ENCODE measurements at regions not wholly inside any gene's neighbourhood (a gene's known extent, or its start where the extent isn't known, plus 50 kb on each side); places are given as distances from the start of the nearest gene placed in this dataset.

DNA sequence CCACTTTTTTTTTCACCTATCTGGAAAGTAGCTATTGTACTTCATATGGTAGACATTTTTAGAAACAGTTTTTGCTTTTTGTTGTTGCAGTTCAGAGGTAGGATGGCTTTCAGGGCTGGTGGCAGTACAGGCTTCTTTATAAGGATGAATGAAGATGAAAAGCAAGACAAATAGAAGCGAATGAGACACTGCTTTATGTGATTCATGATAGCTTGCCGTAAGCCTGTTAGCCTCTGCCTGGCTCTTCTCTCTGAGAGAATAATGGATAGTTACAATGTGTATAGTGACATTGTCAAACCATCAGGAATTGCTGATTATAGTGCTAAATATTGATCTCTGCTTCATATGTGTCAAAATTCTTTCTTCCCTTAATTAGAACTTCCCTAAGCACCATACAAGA lies 173.7 kb downstream of the NR4A2 start:
- DNase-seq = no peak

DNA sequence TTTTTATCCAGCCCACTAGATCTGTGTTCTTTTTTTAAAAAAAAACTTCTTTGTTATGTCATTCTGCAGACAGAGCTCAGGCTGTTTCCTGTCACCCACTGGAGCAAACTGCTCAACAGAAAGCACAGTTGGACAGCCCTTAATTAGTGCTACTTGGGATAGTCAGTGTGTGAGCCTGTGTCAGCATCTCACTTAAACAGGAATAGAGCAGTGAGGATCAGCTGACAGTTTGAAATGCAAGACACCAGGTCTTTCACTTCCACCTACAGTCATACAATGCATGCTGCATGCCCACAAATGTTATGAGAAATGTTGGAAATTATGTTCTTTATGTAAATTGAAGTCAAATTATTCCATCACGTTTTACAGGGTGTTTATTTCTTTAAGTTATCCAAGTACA lies 174.9 kb downstream of the NR4A2 start:
- DNase-seq = peak; percentile 12 to 54

DNA sequence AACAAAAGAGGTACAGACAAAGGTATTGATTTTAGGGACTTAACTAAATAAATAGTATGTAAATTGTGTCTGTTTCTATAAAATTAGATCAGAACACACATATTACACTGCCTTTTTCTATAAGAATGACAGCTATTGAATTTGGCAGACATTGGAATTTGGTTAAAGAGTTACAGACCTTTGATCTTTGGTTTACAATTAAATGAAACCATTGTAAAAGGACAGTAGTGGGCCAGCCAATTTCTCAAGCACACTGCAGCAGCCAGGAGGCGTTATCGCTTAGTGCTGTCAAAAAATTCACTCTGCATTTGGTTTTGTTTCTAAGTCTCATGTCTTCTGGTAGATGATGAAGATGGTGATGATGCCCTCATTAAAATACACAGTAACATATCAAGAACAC lies 175.9 kb downstream of the NR4A2 start:
- DNase-seq = no peak

DNA sequence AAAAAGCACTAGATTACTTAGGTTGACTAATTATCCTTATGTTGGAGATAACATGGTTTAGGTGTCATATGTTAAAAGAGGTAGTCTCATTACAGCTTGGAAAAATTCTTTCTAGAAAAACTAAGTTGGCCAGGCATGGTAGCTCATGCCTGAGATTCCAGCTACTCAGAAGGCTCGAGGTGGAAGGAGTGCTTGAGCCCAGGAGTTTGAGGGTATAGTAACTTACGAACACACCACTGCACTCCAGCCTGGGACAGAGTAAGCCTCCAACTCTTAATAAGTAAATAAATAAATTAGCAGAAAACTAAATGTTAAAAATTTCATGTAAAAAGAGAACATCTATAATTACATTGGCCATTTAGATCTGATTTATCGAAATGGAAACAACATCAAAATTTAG lies 177.2 kb downstream of the NR4A2 start:
- DNase-seq = no peak

DNA sequence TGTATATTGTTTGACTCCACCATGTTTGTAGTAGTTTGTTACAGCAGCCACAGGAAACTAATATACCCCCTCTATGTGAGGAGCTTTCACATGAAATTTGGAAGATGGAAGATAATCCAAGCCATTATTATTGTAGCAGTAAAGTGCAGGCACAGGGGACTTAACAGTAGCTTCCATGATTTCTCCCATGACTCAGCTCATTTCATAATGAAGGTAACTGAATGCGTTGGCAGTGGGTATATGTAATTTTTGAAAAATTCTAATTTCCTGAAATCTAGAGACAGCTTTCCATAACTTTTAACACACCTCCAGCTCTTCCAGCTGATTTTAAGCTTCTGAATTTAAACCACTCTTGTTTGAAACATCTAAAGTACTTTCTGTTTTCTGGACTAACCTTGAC lies 181.2 kb downstream of the NR4A2 start:
- no peak for DNase-seq

DNA sequence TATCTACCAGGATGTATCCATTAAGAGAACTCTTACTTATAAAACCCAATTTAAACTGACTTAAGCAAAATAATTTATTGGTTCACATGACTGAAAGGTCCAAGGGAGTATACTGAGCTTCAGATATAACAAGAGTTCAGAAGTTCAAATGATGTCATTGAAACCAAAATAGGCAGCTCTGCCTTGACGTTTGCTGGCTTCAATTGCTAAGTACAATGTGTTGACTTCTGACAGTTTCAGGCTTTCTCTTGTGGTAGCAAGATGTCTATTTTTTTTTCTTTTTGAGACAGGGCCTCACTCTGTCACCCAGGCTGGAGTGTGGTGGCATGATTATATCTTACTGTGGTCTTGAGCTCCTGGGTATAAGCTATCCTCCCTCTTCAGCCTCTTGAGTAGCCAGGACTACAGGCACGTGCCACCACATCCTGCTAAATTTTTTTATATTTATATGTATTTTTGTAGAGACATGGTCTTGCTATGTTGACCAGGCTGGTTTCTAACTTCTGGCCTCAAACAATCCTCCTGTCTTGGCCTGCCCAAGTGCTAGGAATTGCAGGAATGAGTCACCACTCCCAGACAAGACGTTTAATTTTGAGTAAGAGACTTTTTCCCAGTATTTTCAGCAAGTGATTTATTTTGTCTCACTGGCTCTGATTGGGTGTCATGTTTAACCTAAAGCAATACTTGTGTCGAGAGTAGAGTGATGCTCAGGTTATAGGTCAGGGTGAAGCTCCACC lies 184.8 kb downstream of the NR4A2 start:
- no peak for DNase-seq

DNA sequence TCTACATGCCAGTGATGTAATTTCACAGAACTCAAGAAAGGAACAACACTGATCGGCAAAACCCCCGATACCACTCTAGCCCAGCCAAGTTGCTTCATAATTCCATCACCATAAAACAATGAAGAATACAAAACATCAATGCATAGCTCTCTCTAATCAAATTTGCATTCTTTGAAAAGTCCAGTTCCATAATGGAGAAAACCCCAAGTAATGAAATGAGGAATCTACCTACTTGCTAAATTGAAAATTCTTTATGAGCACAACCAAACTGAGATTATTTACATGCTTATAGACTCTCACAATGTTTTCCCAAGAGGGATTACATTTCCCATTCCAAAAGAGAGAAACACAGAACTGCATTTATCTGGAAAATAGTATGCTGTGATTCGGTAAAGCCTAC lies 186.5 kb downstream of the NR4A2 start:
- DNase-seq = no peak

DNA sequence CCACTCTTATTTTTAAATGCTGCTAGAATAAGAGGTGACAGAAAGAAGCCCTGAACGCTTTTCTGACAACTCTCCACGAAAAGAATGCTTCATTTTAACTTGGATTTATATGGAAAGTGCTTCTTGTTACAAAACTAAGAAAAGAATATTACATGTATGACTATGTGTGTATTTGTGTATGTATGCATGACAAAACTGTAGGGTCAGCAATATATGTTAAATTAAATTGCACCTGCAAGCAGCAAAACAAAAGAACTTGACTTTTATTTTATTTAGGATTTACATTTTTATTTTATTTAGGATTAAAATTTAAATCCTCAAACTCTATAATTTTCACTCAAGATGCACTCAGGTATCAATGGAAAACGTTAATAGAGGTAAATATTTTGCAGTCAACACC lies 187.1 kb downstream of the NR4A2 start:
- DNase-seq = no peak

DNA sequence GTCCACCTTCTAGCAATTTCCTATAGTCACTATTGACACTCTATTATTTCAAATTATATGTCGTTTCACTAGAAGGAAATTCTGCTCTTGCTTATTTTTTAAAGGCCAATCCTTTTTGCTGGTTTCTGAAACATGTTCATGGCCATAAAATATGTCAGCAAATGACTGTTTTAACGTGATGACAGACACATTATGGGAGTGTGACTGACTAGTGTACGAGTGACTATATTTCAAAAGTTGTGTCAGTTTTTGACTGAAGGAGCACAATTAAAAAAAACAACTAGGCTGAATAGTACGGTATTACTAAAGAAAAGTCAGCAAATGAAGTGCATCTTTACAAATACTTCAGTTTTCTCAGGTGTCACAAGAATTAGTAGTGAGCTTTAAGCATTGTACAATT lies 196.0 kb downstream of the NR4A2 start:
- DNase-seq = no peak

DNA sequence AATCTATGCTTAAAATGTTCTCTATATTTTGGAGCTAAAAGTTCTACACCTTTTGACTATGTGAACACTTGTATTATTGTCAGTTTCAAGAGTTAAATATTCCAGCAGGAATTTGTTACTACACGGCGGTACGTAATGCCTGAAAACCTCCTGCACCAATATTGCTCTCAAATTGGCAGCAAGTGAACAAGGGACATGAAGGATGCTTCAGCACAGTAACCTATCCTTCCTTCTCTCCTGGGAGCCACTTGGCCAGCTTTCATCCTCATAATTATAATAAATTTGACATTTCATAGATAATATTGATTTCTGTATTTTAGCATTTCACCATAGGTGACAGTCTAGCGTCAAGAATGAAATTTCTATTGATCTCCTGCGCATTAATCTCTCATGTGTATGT lies 197.6 kb downstream of the NR4A2 start:
- DNase-seq = no peak

DNA sequence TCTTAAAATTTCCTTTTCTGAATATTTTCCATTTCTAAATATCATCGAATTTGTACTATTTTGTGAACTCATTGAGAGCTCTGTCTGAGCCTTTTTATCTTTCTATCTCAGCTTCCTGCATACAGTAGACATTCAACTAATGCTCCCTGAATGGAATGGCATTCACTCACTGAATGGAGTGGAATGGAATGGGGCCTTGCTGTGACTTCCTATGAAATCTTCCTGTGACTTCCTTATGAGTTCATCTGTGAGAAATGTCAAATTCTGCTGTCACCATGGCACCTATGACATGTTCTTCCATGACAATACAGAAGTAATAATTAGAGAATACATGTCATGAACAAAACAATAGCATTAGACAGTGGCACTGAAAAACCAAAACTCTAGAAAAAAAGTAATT lies 199.6 kb downstream of the NR4A2 start:
- no peak for DNase-seq

DNA sequence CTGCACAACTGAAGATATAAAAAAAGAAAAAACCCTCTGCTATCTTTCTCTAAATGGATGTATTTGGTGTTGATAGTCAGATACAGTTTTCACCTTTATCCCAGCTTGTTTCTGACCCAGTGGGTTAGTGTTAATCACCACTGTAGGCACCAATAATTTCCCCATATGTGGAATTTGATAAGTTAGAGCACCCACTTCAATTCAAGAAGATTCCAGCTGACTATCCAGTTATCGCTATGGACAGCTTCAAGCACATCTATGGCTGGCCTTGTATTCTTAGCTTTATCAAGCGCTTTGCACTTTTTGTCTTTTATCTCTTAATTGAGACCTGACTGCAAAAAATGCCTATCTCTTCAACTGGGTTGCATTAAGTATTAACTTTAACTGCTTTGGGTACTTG lies 200.4 kb downstream of the NR4A2 start:
- no peak for DNase-seq

DNA sequence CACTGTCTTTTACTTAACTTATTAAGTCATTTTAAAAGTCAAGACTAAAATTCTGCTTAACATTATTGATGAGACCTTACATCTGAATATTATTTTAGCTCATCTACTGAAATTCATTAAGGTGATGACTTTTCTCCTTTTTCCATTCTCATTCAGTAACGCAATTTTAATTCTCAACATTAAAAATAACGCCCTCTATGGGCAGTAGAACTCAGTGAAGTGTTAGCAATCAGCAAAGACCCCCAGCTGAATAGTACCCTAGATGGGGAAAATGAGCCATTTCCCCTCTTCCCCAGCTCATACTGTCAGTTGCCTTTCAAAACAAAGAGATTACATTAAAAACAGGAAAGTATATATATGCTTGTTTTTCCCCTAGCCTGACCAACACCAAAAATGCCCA lies 203.3 kb downstream of the NR4A2 start:
- DNase-seq = no peak

DNA sequence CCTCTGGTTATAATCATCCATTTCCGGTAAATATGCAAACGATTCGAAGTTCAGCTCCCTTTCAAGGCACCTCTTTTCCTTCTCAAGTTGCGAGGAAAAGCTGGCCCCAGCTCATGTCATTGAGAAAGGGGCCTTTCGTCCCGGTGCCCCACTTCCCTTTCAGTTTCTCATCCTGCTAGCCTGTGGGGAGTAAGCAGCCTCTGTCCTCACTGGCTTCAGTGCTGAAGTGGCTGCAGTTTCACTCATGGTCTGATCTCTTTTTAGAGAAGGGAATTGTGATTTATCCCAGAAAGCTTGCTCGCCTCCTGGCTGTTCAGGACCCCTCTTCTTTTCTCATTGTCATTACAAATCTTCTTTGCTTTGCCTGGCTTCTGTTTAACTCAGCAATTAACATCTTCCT lies 207.5 kb downstream of the NR4A2 start:
- DNase-seq = no peak

DNA sequence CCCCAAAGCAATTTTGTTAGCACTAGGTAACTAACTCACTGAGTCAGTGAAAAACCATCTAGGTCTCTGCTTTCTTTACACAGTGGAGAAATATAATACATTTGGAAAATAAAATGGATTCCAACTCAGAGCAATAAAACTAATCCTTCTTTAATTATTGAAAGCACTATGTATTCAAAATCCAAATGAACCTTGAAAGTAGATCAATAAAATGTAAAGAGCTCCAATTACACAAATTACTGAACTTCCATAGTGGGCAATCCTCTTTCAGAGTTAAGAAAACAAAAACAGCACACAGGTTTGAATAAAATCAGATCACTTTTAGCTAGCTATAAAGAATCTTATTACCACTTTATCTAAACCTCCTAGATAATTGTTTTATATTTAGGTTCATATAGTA lies 208.1 kb downstream of the NR4A2 start:
- no peak for DNase-seq

DNA sequence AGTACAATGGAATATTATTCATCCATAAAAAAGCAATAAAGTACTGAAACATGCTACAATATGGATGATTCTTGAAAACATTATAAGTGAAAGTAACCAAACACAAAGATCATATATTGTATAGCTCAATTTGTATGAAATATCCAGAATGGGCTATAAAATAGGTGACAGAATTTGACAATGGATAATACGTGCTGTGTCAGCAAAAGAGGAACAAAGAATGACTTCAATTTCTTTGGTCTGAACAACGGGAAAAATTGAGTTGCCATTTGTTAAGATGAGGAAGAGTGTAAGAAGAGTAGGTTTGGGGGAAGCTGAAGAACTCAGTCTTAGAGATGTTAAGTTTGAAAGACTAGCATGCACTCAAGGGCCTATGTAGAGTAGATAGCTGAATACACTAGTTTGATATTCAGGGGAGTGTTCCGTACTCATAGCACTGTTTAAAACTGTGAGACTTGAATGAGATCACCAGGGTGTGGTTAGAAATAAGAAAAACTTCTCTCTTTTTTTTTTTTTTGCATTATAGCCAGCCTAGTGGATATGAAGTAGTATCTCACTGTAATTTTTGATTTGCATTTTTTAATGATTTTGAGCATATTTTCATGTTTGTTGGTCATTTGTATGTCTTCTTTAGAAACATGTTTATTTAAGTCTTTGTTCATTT lies 213.6 kb downstream of the NR4A2 start:
- no peak for DNase-seq

DNA sequence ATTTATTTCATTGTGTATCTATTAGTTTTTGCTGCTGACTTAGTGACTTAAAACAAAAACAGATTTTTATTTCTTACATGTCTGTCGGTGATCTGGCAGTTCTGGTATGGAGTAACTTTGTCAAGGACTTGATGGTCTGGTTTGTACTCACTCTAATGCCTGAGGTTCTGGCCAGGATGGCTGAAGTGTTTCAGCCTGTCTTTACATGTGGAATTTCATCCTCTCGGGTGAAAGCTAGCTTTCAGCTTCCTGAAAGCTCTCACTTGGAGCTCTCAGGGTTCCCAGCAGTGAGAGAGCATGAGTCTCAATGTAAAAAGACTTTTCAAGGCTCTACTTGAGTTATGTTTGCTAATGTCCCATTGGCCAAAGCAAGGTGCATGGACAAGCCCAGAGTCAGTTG lies 216.4 kb downstream of the NR4A2 start:
- no peak for DNase-seq

DNA sequence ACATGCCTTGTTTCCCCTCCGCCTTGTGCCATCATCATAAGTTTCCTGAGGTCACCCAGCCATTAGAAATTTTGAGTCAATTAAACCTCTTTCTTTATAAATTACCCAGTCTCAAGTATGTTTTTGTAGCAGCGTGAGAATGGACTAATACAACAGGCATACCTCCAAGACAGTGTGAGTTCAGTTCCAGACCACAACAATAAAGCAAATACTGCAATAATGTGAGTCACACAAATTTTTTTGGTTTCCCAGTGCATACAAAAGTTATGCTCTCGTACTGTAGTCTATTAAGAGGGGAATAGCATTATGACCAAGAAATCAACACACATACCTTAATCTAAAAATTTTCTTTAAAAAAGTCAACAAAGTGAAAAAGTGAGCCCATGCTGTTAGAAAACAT lies 217.2 kb downstream of the NR4A2 start:
- no peak for DNase-seq

DNA sequence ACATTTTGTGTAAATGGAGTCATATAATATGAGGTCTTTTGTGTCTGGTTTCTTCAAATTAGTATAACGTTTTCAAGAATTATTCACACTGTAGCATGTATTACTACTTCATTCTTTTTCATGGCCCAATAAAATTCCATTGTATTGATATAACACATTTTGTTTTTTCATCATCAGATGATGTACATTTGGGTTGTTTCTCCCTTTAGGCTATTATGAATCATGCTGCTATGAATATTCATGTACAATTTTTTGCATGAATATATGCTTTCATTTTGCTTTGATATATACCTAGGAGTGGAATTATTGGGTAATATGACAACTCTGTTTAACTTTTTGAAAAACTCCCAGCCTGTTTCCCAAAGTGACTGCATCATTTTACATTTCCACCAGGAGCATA lies 220.2 kb downstream of the NR4A2 start:
- DNase-seq = no peak

DNA sequence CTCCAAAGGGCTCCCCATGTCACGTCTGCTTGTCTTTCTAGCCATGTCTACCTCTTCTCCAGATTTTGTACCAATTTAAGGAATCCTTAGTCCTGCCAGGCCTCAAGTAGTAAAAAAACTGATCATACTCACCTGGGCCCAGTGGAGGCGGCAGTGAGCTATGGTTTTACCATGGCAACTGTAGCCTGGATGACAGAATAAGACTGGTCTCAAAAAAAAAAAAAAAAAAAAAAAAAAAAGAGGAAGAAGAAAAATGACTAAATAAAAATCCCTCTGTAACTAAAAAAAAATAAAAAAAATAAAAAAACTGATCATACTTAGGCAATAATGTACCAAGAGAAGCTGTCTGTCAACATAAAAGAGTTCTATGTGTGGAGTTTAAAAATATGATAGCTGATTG lies 221.6 kb downstream of the NR4A2 start:
- peak in 1 of 2 experiments; percentile 40 for DNase-seq

DNA sequence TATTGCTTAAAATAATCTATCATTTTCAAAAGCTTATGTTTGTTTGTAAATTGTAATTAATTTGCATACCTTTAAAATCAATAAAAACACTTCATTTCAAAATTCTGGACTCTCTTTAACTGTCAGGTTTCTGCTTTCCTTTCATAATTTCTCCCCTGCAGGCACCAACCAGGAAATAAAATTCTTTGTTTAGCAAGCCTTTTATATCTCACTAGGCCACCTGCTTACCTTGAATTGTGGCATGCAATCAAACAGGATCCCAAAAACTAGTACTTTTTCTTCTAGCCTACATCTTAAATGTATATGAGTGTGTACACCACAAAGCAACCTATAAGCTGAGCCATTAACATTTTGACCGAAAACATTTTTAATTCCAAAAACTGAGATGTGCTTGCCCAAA lies 233.1 kb downstream of the NR4A2 start:
- peak; percentile 41 to 76 for DNase-seq

DNA sequence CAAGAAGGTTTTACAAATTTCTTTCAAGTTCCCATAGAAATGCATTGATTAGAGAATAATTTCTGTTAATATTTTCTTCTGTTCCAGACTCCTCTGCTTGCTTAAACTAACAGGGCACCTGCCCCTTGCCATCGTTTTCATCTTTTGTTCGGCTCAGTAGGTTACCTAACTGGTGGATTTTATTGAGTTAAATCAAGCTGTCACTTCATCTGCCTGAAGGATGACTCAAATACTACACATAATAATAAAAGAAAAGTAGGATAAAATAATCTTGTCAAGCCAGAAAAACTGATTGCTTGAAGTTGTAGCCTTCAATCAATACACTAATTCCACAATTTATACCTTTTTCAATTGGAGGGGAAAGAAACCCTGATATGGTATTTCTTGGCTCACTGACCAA lies 234.0 kb downstream of the NR4A2 start:
- peak; percentile 48 to 86 for DNase-seq

DNA sequence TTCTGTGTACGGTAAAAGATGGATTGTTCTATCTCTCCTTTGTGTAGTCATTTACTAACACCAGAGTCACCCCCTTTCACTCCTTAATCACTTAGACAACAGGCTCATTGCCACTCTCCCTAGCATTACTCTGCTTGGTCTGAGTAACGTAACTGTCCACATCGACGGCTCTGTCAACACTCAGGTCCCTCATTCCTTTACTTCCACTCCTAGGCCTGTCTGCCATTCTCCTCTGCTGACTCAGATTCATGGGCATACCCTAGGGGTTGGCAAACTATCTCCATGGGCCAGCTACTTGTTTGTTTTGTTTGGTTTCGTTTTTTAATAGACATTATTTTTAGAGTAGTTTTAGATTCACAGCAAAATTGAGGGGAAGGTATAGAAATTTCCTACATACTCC lies 243.9 kb downstream of the NR4A2 start:
- DNase-seq = no peak

DNA sequence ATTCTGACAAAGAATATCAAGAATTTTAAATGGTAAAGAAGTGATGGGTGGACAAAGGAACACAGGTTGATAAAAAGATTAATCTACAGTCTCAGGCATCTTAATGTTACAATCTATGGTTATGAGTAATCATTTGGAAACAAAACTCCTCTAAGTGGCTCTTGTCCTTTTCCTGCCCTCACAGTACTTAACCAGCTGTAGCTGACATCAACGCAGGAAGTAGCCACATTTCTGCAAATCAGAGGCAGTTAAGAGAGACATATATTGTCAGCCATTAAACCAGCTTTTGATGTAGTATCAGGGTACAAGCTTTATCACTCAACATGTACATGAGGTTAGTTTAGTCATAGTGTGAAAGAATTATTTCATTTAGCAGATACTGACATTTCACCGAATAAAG lies 244.6 kb downstream of the NR4A2 start:
- DNase-seq = peak; percentile 13 to 38
